ENCODE measurements at regions not wholly inside any gene's neighbourhood (a gene's known extent, or its start where the extent isn't known, plus 50 kb on each side); places are given as distances from the start of the nearest gene placed in this dataset.

GRCh38 chr3:154590675-154591384, 160.8 kb upstream of the GPR149 start:
- no peak for TF ChIP-seq EZH2 (IDR thresholded peaks at IDR 0.05; ENCODE audit: borderline replicate concordance, low read depth, low read length, severe bottlenecking)
- no peak for TF ChIP-seq CTCF (IDR thresholded peaks at IDR 0.05; ENCODE audit: borderline replicate concordance, extremely low read depth, low read length, poor library complexity, severe bottlenecking)
- Histone ChIP-seq H3K4me3 (ENCODE audit: low read depth in 1 of 2, low read length in 2 of 2) (no peak overlapping the region), H4K20me1 (ENCODE audit: insufficient read depth, low read length) (no peaks in the 10 kb centered on the region), H3K4me1 (ENCODE audit: insufficient read depth, low read length) (no peaks in the 10 kb centered on the region), H3K27ac (ENCODE audit: low read length) (no peak overlapping the region), H3K36me3 (ENCODE audit: insufficient read depth, low read length) (no peaks in the 10 kb centered on the region), H3K27me3 (ENCODE audit: insufficient read depth, low read length, poor library complexity) (no peaks in the 10 kb centered on the region), H3K79me2 (ENCODE audit: insufficient read depth, low read length) (no peaks in the 10 kb centered on the region), H3K9ac (ENCODE audit: low read depth, low read length) (no peak overlapping the region), H2AFZ (ENCODE audit: low read depth, low read length) (no peak overlapping the region), H3K9me3 (ENCODE audit: insufficient read depth, low read length, severe bottlenecking) (no peaks in the 10 kb centered on the region), H3K4me2 (ENCODE audit: insufficient read depth, low read length) (no peak overlapping the region)
- DNase-seq (no peak), ATAC-seq (ENCODE audit: insufficient read depth, low read depth) (no peak)

- Histone ChIP-seq H4K20me1 (ENCODE audit: insufficient read depth, low read length) (no peaks in the 10 kb centered on the region), H3K9me3 (ENCODE audit: insufficient read depth, low read length, severe bottlenecking) (no peaks in the 10 kb centered on the region), H3K27ac (ENCODE audit: low read length) (no peak overlapping the region), H3K79me2 (ENCODE audit: insufficient read depth, low read length) (no peaks in the 10 kb centered on the region), H3K4me2 (ENCODE audit: insufficient read depth, low read length) (no peak overlapping the region), H3K27me3 (ENCODE audit: insufficient read depth, low read length, poor library complexity) (no peaks in the 10 kb centered on the region), H3K4me1 (ENCODE audit: insufficient read depth, low read length) (no peaks in the 10 kb centered on the region), H3K4me3 (ENCODE audit: low read depth in 1 of 2, low read length in 2 of 2) (no peak overlapping the region), H2AFZ (ENCODE audit: low read depth, low read length) (no peak overlapping the region), H3K9ac (ENCODE audit: low read depth, low read length) (no peak overlapping the region), H3K36me3 (ENCODE audit: insufficient read depth, low read length) (no peaks in the 10 kb centered on the region)
- ATAC-seq (ENCODE audit: insufficient read depth, low read depth) (no peak), DNase-seq (no peak)
- TF ChIP-seq CTCF (IDR thresholded peaks at IDR 0.05; ENCODE audit: borderline replicate concordance, extremely low read depth, low read length, poor library complexity, severe bottlenecking) (no peak), EZH2 (IDR thresholded peaks at IDR 0.05; ENCODE audit: borderline replicate concordance, low read depth, low read length, severe bottlenecking) (no peak)
Measured at GRCh38 chr3:154588831-154589230, 158.8 kb upstream of the GPR149 start.

- H2AFZ ChIP-seq (ENCODE audit: low read depth, low read length): no peak overlapping the region
- no peaks in the 10 kb centered on the region for H3K4me1 ChIP-seq (ENCODE audit: insufficient read depth, low read length)
- no peak for ATAC-seq (ENCODE audit: insufficient read depth, low read depth)
- H3K4me3 ChIP-seq (ENCODE audit: low read depth in 1 of 2, low read length in 2 of 2): no peak overlapping the region
- H3K36me3 ChIP-seq (ENCODE audit: insufficient read depth, low read length): no peaks in the 10 kb centered on the region
- no peak for DNase-seq
- H3K9me3 ChIP-seq (ENCODE audit: insufficient read depth, low read length, severe bottlenecking): no peaks in the 10 kb centered on the region
- no peak overlapping the region for H3K27ac ChIP-seq (ENCODE audit: low read length)
- no peaks in the 10 kb centered on the region for H4K20me1 ChIP-seq (ENCODE audit: insufficient read depth, low read length)
- no peaks in the 10 kb centered on the region for H3K27me3 ChIP-seq (ENCODE audit: insufficient read depth, low read length, poor library complexity)
- no peaks in the 10 kb centered on the region for H3K79me2 ChIP-seq (ENCODE audit: insufficient read depth, low read length)
- TF ChIP-seq CTCF (IDR thresholded peaks at IDR 0.05; ENCODE audit: borderline replicate concordance, extremely low read depth, low read length, poor library complexity, severe bottlenecking): no peak
- no peak for TF ChIP-seq EZH2 (IDR thresholded peaks at IDR 0.05; ENCODE audit: borderline replicate concordance, low read depth, low read length, severe bottlenecking)
- no peak overlapping the region for H3K4me2 ChIP-seq (ENCODE audit: insufficient read depth, low read length)
- no peak overlapping the region for H3K9ac ChIP-seq (ENCODE audit: low read depth, low read length)
Measured at GRCh38 chr3:154584974-154585373, 155.0 kb upstream of the GPR149 start.
